ENCODE measurements at regions not wholly inside any gene's neighbourhood (a gene's known extent, or its start where the extent isn't known, plus 50 kb on each side); places are given as distances from the start of the nearest gene placed in this dataset.
A peak's percentile ranks its signal among the peaks of the same experiment; 100 is the strongest.
"Not testable (repeated sequence)": the region's sequence is repeated elsewhere in the genome, so short reads cannot be mapped to it uniquely, and the experiment has no call there.

DNA sequence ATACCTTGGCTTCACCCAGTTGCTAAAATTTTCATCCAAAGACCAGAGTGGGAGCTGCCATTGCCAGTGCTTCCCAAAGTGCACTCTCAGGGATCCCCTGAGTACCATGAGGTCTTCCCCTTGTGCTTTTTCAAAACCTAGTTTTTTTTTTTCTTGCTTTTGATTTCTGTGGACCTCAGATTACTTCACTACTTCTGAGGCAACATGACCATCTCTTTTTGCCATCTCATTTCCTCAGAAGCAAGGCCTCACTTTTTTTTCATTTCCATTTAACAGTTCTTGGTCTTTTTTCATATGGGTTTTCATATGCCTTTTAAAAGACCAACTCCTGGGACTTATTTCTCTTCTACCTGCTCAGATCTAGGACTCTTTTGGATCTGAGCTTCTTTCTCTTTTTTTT lies 64.1 kb upstream of the MMS22L start:
- no peak for DNase-seq

DNA sequence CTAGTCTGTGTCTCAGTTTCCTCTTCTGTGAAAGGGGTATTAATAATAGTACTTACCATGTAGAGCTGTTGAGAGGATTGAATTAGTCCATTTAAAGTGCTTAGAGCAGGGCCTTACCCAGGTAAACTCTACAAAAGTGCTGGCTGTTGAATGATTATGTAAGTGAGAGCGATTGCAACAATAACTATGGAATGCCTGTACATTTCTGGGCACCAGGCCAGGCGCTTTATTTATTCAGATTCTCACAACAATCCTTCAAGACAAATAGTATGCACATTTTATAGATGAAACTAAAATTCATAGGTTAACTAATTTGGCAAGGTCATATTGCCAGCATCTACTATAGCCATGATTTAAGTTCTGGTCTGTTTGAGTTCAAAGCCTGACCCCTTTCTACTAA lies 78.3 kb upstream of the MMS22L start:
- DNase-seq: no peak

DNA sequence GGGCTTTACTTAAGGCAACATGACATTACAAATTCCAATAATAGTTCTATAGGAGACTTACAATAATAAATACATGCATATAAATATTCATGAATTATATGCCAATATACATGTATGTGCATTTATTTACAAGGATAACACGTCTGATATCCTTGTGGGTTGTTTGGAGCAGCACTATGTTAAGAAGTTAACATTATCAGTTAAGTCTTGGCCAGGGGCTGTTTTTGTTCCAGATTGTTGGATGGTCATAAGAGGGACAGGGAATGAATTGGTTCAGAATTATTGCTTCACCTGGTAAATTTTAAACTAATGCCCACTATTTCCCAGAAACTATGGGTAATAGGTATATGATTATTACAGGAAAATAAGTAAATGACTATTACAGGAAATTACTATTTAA lies 81.3 kb upstream of the MMS22L start:
- DNase-seq: no peak

DNA sequence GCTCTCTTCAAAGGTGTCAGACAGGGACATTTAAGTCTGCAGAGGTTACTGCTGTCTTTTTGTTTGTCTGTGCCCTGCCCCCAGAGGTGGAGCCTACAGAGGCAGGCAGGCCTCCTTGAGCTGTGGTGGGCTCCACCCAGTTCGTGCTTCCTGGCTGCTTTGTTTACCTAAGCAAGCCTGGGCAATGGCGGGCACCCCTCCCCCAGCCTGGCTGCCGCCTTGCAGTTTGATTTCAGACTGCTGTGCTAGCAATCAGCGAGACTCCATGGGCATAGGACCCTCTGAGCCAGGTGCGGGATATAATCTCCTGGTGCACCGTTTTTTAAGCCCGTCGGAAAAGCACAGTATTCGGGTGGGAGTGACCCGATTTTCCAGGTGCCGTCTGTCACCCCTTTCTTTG lies 99.1 kb upstream of the MMS22L start:
- DNase-seq: not testable (repeated sequence)

DNA sequence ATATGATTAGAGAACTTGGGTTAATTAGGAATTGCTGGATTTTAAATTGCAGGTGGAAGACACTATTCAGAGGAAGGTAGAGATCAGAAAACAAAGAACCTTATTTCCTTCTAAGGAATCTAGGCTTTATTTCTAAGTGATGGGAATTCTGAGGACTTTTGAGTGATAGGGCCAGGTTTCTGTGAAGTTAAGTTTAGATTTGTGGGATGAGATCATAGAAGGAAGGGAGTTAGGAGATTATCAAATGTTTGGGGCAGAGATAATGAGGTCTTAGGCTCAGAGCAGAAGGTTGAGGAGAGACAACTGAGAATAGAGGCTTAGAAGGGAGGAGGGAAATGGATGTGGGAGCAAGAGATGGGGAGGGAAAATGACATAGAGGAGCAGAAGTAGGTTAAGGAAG lies 109.7 kb upstream of the MMS22L start:
- DNase-seq: no peak

DNA sequence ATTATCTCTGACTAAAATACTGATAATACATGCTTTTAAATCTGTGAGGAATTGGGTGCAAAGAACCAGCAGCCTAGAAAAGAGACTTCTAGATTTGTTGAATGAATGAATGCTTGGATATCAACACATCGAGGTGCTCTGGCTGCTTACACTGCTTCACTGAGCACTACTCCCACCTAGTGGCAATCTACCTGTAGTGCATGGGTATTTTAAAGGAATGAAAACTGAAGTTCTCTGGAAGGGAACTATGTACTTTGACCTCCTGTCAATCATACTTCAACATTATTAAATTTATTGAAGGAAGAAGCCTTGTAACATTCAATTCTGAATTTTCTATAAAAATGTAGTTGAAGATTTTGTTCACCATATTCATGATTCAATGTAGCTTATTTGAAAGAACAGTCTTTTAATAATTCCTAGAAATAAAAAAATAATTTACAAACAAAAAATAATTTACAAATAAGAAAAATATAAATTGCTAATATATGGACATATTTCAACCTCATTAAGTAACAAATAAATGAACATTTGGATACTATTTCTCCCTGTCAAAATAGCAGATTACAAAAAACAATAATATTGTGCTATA lies 111.2 kb upstream of the MMS22L start:
- peak in 3 of 4 experiments; percentile 2 to 5 (median 3) for DNase-seq

DNA sequence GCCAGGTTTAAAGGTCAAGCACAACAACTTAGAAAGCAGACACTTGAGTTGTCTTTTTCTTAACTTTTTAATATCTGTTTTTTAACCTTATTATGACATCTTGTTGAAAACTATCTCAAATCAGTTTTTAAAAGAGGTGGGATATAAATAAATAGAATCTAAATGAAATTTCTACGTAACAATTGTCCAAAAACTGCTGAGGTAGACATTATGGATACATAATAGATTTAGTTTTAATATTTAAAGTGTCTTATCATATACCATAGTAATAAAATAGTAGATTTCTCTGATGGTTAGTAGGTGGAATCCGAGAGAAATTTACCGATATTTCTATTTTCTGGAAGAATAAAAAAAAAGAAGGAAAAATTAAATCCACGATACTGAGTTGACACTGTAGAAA lies 113.9 kb upstream of the MMS22L start:
- no peak for DNase-seq

DNA sequence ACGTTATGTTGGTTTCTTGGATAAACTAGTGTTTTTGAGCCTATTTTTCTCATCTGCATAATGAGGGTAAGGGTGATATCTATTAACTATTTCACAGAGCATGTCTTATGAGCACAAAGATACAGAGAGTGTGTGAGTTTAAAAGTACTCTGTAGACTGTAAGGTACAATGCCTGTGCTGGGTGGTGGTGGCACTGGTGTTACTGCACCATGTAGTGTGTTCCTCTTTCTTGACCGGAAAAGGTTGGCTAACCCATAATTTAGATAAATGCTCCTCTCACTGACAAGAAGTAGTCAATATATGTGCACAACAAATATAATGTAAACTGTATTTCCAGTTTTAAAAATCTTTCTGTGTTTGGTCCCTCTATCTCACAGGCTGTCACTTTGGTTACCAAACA lies 116.2 kb upstream of the MMS22L start:
- no peak for DNase-seq

DNA sequence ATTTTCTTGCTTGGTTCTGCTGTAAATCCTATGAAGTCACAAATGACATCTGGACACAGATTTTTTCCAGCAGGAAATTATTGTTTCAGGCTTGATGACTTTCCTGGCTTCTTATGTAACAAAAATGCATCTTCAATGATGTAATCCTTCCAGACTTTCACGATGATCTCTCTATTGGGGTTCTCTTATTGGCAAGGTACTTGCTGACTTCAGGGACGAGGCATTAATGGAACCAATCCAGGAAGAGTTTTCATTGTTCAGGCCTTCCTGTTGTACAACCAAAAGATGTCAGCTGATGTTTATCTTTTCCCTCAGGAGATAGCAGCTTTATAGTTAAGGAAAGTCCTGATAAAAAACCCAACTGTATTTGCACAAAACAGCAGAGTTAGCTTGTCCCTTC lies 118.5 kb upstream of the MMS22L start:
- DNase-seq: no peak

DNA sequence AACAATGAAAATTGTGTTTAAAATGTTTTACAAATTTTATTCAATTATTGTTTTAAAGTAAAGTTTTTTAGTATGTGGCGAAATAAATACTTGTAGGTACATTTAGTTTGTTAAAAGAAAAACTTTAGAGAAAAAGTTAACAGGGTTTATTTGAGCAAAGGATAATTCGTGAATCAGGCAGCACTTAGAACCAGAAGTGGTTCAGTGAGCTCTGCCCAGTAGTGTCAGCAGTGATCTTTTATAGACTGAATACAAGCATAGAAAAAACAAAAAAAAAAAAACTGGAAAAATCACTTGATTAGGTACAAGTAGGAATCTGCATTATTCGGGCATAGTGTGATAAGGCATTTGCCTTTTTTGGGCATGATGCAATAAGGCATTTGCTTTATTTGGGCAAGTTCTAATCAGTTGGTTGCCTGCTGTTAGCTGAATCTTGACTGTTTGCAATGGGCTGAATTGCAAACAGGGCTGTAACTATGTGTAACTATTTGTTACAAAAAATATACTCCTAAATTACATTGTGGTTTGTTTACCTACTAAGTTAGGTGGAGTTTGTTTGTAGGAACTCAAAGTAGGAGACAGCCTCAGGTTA lies 122.9 kb upstream of the MMS22L start:
- no peak for DNase-seq

DNA sequence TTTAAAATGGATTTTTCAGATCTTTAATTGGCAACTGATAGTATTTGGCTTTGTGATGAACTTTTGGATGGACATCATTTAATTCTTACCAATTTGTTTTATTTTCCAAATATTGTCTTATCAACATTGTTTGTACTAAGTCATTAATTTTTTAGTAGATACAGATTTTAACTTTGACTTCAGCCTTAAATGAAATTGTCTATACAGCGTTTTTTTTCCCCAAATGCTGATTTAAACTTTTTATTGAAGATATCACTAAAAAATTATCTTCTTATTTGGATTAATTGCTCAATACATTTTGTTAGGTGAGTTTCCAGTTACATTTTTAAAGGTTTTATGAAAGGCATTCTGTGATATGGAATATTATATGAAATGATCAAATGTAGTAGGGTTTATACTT lies 123.6 kb upstream of the MMS22L start:
- no peak for DNase-seq

DNA sequence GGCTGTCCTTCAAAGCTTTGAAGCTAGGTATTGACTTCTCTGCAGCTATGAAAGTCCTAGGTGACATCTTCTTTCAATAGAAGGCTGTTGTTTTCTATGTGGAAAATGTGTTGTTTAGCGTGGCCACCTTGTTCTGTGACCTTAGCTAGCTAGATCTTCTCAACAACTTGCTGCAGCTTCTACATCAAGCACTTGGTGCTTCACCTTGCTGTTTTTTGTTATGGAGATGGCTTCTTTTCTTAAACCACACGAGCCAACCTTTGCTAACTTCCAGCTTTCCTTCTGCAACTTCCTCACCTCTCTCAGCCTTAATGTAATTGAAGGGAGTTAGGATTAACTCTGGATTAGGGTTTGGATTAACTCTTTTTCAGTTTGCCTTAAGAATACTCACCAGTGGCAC lies 128.6 kb upstream of the MMS22L start:
- no peak for DNase-seq

DNA sequence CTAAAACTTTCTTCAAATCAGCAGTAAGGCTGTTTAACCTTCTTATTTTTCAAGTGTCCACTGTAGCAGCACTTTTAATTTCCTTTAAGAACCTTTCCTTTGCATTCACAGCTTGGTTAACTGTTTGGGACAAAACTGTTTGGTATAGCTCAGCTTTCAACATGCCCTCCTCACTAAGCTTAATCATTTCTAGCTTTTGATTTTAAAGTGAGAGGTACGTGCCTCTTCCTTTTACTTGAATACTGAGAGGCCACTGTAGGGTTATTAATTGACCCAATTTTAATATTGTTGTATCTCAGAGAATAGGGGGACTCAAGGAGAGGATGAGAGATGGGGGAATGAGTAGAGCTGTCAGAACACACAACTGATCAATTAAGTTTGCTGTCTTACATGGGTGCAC lies 129.5 kb upstream of the MMS22L start:
- DNase-seq: no peak

DNA sequence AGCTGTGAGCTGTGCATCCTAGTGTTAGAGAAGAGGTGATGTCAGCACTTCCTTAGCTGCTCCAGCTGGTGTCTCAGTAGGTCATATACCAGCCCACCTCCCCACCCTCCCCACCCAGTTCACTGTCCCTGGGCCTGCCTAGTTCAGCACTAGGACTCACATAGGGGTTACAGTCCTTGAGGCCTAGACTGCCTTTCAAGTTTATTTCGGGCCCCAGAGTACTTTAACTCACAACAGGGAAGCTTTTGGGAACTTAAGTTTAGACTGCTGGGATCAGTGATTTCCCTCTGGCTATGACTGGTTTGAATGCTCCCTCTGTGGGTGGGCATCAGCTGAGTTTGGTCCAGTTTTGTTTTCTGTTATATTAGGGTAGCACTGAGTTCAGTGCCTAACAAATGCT lies 139.2 kb upstream of the MMS22L start:
- DNase-seq: no peak

DNA sequence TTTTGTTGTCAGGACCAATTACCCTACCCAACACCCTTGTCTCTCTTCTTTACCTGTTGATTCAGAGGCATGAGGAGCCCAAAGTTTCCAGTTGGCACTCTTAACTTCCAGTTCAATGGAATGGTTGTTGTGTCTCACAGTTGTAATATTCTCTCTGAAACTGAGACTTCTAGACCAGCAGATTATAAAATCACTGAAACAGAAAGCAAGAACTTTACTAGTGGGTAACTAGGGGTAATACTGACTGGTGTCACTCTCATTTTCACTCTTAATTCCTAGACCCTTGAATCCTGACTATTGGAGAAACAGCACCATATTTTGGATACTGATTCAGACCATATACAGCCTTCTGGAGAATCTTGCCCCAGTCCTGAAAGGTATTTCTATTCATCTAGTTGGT lies 140.2 kb upstream of the MMS22L start:
- DNase-seq: no peak

DNA sequence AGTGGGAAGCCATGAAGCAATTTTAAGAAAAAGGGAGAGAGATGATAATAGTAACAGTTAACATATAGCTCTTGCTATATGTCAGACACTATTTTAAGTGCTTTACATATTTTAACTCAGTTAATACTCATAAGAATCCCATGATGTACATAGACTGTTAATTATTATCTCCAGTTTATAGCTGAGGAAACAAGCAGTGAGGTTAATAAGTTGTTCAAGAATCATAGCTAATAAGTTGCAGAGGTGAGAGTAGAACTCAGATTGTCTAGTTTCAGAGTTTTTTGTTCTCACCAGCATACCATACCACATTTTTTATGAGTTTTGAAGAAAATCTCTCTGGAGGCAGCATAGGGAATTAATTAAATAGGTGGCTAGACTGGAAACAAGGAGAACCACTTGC lies 144.6 kb upstream of the MMS22L start:
- DNase-seq: no peak

DNA sequence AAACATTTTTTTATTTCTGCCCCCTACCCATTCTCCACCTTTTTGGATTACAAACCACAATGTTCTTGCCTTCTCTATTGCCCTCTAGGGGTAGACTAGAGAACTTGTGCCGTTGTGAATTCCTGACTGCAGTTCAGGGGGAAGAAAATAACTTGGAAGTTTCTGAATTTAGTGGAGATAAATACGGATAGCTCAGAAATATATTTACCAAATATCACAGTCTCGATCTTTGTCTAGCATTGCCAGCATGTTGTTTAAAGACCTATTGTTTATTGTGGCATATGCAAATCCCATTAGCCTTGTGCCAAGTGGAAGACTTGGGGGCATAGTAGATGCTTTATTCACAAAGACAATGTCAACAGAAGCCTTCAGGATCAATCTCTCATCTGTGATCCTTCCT lies 154.1 kb upstream of the MMS22L start:
- DNase-seq: no peak

DNA sequence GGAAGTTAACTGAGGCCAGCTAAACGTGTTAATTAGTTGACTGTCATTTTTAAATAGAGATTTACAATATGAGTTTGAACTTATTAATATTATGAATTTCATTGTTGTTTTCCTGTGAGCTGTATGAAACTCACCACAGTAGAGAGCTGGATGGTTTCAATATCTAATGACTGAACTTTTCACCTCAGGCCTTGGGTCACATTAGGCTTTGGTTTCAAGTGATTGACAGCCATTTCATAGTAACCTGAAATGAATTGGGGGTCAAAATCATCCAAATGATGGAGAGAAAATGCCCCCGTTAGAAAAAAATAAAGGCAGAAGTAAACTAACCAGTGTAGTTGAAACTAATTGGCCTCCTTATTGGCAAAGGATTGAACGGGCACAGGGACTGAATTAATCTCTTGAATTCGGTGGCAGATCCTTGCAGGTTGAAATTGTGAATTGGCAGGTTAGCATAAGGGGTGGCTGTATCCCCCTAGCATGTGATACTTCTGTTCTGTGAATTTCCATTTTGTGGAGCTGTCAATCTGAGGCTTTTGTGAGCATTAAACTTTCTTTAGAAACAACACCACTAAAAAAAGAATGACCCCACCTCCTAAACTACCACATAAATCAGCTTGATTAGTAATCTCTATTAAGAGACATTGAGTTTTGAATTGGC lies 155.1 kb upstream of the MMS22L start:
- DNase-seq: no peak

DNA sequence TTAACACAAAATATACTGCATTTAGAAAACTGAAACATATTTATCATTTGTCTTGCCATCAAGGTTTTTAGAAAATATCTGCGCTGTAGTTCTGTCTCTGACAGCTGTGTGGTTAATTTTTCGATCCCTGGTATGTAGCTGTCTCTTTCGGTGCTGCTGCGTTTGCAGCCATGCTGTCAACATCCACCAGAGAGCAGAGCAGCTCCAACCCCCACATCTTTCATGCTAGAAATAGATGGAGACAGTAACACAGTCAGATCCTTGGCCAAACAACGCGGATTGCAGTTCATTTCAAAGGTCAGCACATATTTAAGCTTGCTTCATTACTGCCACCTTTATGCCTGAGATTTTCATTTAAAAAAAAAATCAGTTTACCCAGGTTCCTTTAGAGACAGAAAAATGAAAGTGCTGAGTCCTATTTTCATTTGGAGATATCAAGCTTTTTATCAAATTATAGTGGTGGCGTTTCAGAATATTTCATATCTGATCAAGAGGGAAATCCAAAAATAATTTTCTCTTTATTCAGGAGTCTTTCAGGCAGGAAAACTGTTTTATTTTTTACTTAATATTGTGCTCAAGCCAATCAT lies 157.7 kb upstream of the MMS22L start:
- no peak for DNase-seq

DNA sequence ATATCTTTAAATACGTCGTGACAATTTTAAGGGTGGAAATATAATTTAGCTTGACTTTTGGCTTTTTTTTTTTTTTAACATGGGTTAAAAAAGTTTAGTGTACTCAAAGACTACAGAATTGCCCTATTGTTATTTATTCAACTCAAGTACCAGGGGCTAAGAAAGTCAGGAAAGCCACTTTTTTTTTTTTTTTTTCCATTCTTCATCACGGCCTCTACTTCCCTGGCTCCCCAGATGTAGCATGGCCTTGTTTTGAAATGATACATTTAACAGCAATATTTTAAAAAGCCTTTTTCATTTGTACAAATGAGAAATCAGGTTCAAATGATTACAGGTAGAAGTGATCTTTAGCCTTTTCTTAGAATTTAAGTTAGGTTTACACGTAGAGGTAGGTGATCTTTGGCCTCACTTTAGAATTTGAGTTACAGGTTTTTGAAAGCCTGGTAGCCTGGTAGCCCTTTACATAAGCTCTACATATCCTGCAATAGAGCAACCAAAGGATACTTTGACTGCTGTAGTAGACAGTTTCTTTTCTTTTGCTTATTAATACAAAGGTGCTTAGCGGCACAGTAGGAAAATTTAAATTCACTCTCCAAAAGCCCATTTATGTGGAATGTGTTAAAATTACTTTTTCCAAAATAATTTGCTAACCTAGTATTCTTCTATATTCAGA lies 160.5 kb upstream of the MMS22L start:
- no peak for DNase-seq

DNA sequence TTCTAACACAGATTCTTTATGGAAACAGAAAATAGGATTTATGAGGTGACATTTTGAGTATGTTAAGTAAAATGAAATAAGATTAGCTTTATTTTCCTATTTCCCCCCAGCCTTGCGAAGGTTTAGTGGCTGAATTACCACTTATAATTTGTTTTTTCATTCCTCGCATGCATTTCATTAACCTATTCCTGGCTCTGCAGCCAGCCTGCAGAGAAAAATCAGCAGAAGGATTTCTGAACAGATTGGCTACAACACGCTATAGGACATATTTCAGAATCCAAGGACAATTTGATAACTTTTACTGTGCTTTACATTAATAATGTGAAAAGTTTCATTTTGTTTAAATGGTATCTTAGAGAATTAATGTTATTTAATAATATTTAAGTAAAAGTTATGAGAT lies 162.4 kb upstream of the MMS22L start:
- no peak for DNase-seq

DNA sequence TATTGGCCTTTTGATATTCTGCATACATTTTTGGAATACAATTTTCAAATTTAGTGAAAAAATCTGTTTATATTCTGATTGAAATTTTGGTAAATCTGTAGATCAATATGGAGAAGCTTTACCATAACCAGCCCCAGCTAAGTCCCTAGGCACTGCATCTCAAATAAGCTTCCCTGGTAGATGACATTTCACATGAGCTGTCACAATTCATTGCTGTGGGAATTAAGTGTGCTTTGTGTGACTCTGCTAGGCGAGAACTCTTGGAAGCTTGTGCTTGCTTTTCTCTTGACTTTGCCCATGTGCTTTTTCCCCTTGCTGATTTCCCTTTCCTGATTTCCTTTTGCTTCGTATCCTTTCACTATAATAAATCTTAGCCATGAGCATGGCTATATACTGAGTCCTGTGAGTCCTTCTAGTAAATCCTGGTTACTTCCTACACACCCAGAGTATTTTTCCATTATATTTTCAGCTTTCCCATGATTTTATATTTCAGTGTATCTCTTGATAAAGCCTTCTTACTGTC lies 166.5 kb upstream of the MMS22L start:
- DNase-seq: no peak

DNA sequence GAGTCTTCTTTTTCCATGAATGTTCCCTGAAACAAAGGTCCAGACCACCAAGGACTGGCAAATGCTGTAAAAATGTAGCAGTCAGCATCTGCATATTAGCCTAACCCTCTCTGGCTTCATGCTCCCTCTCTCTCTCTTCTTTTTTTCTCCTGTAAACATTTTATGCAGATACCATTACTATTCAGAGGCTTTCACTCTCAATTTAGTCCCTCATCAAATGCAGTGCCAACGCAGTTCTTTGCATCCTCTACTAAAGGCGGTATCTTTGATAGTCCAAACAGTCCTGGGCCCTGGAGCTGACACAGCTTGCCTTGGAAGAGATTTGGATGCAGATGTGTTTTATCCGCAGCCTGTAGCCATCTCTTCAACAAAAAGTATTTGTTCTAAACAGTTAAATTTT lies 167.1 kb upstream of the MMS22L start:
- DNase-seq: no peak

DNA sequence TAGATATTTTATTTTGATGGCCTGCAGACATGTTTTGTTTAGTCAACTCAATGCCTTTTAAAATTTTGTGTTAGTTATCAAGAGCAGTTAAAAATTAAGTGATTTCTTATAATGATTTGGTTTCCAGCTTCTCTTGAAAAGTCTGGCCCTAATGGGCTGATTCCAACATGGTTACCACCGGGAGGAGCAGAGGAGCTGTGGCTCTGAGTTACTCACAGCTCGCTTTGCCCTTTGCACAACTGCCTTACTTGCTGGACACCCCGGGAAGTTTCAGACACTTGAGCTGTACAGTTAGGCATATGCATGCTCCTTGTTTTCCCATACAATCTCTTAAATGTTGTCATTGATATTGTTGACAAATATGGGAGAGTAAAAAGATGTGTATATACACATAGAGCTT lies 173.1 kb upstream of the MMS22L start:
- DNase-seq: no peak

Data from activated CD4-positive, CD25-positive, alpha-beta regulatory T cell (primary cell).